Pancreas (tissue), 10 donors: ENCODE measurements at regions not wholly inside any gene's neighbourhood (a gene's known extent, or its start where the extent isn't known, plus 50 kb on each side); places are given as distances from the start of the nearest gene placed in this dataset.

ENCODE experiments used
- ATAC-seq, 4 donors: fragments of 200-7000 bp; cut with Tn5 transposase; one replicate each; pipeline versions ENCODE4 v1.8.0 to v1.9.1; 2020; ENCODE audit warnings: mild to moderate bottlenecking in 4 of 4, moderate library complexity in 4 of 4
- DNase-seq, 6 donors: peaks; one replicate each; pipeline ENCODE4 v3.0.0-alpha.2; 2020
- FAIRE-seq: peaks from 2 replicates; lab custom pipeline; 2012; peaks lifted over from hg19 to GRCh38; lab: Jason Lieb, UNC
- H3K27ac ChIP-seq, 4 donors: fragments of 200-600 bp; sonication (generic); 1 replicate in 3 of 4; 2 replicates in 1 of 4; pipeline versions ENCODE4 v1.5.0 to v1.8.0; 2020
- H3K27me3 ChIP-seq, 4 donors: fragments of 200-600 bp; one replicate each; pipeline ENCODE4 v1.8.0; 2021
- H3K36me3 ChIP-seq, 3 donors: fragments of 200-600 bp; sonication (generic) in 1 of 3; one replicate each; pipeline versions ENCODE4 v1.5.0 to v1.8.0; 2020 to 2021
- H3K4me1 ChIP-seq, 3 donors: fragments of 200-600 bp; one replicate each; pipeline ENCODE4 v1.8.0; 2021
- H3K4me3 ChIP-seq, 4 donors: fragments of 200-600 bp; sonication (generic) in 2 of 4; one replicate each; pipeline versions ENCODE4 v1.5.0 to v1.8.0; 2020 to 2021
- H3K9me3 ChIP-seq, 4 donors: fragments of 200-600 bp; one replicate each; pipeline ENCODE4 v1.8.0; 2021
- CTCF ChIP-seq, 4 donors: fragments of 200-600 bp; sonication (generic) in 3 of 4; IDR thresholded peaks; one replicate each; pipeline versions ENCODE4 v1.5.0 to v1.8.0; 2021; ENCODE audit warnings: antibody characterized with exemption in 4 of 4
- WGBS, 2 donors: extraction: QIAGEN DNeasy Blood & Tissue Kit; methylation state at CpG; one replicate each; pipeline ENCODE4 v1.1.7; 2013; 5-methylcytosine and 5-hydroxymethylcytosine counted together
- intact Hi-C, 3 donors: fragments of 100-400 bp; cut with DNase I; formaldehyde crosslinking; loops; one replicate each; pipeline versions ENCODE4 v1.11.1 to v1.14.2; 2022
- donor health status: healthy with polysubstance abuse.
- donor health status: DM: no; HTN: no; CAD: no; lungs with moderate emphysema.
- donor health status: DM: no; HTN: no; CAD: no.
- donor health status: control.
- donor health status: control.
- donor health status: Bipolar disorder and iron deficiency.
- donor health status: DM: yes; HTN: yes; CAD: no.
- donor health status: DM: no; HTN: no; CAD: no.
- donor health status: DM: no; HTN: no; CAD: no.
- donor health status: DM: yes; HTN: yes; CAD: no.

GRCh38 chr1:22287946-22288520, 145.1 kb upstream of the WNT4 start:
- intact Hi-C loops = no loop called here
- WGBS, 2 donors = 74 to 75% methylated on average over 15 of the region's 15 CpGs
- TF ChIP-seq CTCF (IDR thresholded peaks at IDR 0.05) = no peak
- Histone ChIP-seq H3K27ac (no peak overlapping the region), H3K27me3 (no peaks in the 10 kb centered on the region), H3K4me3 (no peak overlapping the region), H3K4me1 (peaks cover 0 to 7% (median 0%) of the 10 kb centered on the region in 3 donors), H3K36me3 (no peaks in the 10 kb centered on the region), H3K9me3 (no peaks in the 10 kb centered on the region)
- ATAC-seq (no peak), FAIRE-seq (no peak), DNase-seq (no peak)

GRCh38 chr1:22288593-22289241, 145.8 kb upstream of the WNT4 start:
- FAIRE-seq (no peak), DNase-seq (no peak), ATAC-seq (no peak)
- TF ChIP-seq CTCF (IDR thresholded peaks at IDR 0.05) = no peak
- Histone ChIP-seq H3K27ac (no peak overlapping the region), H3K4me3 (no peak overlapping the region), H3K4me1 (peaks cover 0 to 7% (median 0%) of the 10 kb centered on the region in 3 donors), H3K36me3 (no peaks in the 10 kb centered on the region), H3K9me3 (no peaks in the 10 kb centered on the region), H3K27me3 (no peaks in the 10 kb centered on the region)
- 63 to 75% methylated on average over 4 of the region's 4 CpGs for WGBS, 2 donors
- intact Hi-C loops = no loop called here

- DNase-seq (no peak), ATAC-seq (no peak), FAIRE-seq (no peak)
- Histone ChIP-seq H3K4me3 (no peak overlapping the region), H3K36me3 (no peaks in the 10 kb centered on the region), H3K27me3 (no peaks in the 10 kb centered on the region), H3K4me1 (peaks cover 0 to 7% (median 0%) of the 10 kb centered on the region in 3 donors), H3K27ac (no peak overlapping the region), H3K9me3 (no peaks in the 10 kb centered on the region)
- no peak for TF ChIP-seq CTCF (IDR thresholded peaks at IDR 0.05)
- intact Hi-C loops = no loop called here
- 67 to 72% methylated on average over 11 of the region's 11 CpGs for WGBS, 2 donors
These were observed 146.6 kb upstream of the WNT4 start for GRCh38 chr1:22289307-22289995.

GRCh38 chr1:22290157-22290556, 147.3 kb upstream of the WNT4 start:
- intact Hi-C loops = no loop called here
- no peak for TF ChIP-seq CTCF (IDR thresholded peaks at IDR 0.05)
- no peak overlapping the region for H3K27ac ChIP-seq
- 66 to 87% methylated on average over 8 of the region's 8 CpGs for WGBS, 2 donors
- FAIRE-seq (no peak), DNase-seq (no peak), ATAC-seq (no peak)
- H3K4me1 ChIP-seq = peaks cover 0 to 7% (median 0%) of the 10 kb centered on the region in 3 donors
- H3K4me3 ChIP-seq = no peak overlapping the region
- no peaks in the 10 kb centered on the region for H3K36me3 ChIP-seq
- no peaks in the 10 kb centered on the region for H3K9me3 ChIP-seq
- H3K27me3 ChIP-seq = no peaks in the 10 kb centered on the region

- 87 to 88% methylated on average over 9 of the region's 9 CpGs for WGBS, 2 donors
- intact Hi-C loops = no loop called here
- Histone ChIP-seq H3K27me3 (no peaks in the 10 kb centered on the region), H3K4me1 (peaks cover 0 to 7% (median 0%) of the 10 kb centered on the region in 3 donors), H3K36me3 (no peaks in the 10 kb centered on the region), H3K9me3 (no peaks in the 10 kb centered on the region), H3K4me3 (no peak overlapping the region), H3K27ac (no peak overlapping the region)
- FAIRE-seq = no peak
- no peak for DNase-seq
- ATAC-seq = no peak
- TF ChIP-seq CTCF (IDR thresholded peaks at IDR 0.05) = no peak
These were observed 147.7 kb upstream of the WNT4 start for GRCh38 chr1:22290611-22291010.
